GM19025 (cell line): ENCODE measurements at regions not wholly inside any gene's neighbourhood (a gene's known extent, or its start where the extent isn't known, plus 50 kb on each side); places are given as distances from the start of the nearest gene placed in this dataset.
A peak's percentile ranks its signal among the peaks of the same experiment; 100 is the strongest.
"Not testable (repeated sequence)": the region's sequence is repeated elsewhere in the genome, so short reads cannot be mapped to it uniquely, and the experiment has no call there.

Source experiments
- ATAC-seq: cut with Tn5 transposase; IDR thresholded peaks from one replicate; pipeline ENCODE4 v1.9.1; 2021; ENCODE audit warnings: mild to moderate bottlenecking, low read depth, moderate library complexity; ENCODE audit not compliant: unreplicated experiment

DNA sequence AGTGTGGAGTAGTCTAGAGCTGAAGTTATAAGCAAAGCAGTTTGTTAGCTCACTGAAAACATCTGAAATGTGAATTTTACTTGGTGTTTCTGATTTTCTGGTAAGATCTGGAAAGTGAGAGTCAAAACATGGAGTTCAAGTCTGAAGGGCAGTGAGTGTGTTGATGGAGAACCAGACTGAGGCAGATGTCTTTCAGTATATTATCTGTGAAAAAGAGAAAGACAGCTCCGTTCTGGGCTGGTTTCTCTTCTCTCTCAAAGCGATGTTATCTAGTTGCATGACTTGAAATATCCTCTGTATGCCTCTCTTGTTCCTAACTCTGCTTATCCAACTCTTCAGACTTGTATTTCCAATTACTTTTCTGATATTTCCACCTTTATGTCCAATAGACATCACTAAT is 381.9 kb upstream of the RGS6 start:
- ATAC-seq = no peak

DNA sequence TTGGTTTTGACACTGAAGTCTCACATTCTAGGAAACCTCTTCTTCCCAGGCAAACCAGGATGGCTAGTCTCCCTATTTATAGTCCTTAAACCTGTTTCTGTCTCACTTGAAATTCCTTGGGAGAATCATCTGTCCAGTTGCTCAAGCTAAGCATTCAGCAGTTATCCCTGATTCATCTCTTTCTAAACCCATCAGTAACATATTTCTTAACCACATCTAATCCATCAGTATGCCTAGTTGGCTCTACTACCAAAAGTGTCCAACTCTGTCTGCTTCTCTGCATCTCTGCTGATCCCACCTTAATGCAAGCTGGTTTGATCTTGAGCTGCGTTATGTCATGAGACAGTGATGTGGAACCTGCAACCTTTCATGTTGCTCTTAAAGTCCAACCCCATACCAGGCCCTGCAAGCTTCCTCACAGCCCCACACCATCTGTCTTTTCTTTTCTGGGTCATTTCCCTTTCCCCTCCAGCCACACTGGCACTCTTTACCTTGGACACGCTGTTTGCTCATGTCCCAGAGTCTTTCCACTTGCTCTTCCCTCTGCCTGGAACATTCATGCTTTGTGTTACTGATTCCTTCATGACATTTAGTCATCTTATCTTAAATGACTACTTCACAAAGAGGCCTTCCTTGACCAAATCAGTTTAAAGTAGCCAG is 380.8 kb upstream of the RGS6 start:
- no peak for ATAC-seq

GRCh38 chr14:71552809-71553208 is 379.4 kb upstream of the RGS6 start:
- ATAC-seq = no peak

- ATAC-seq = no peak
Observed at GRCh38 chr14:71553779-71554178, 378.4 kb upstream of the RGS6 start.

- no peak for ATAC-seq
Observed at GRCh38 chr14:71554323-71554722, 377.9 kb upstream of the RGS6 start.

DNA sequence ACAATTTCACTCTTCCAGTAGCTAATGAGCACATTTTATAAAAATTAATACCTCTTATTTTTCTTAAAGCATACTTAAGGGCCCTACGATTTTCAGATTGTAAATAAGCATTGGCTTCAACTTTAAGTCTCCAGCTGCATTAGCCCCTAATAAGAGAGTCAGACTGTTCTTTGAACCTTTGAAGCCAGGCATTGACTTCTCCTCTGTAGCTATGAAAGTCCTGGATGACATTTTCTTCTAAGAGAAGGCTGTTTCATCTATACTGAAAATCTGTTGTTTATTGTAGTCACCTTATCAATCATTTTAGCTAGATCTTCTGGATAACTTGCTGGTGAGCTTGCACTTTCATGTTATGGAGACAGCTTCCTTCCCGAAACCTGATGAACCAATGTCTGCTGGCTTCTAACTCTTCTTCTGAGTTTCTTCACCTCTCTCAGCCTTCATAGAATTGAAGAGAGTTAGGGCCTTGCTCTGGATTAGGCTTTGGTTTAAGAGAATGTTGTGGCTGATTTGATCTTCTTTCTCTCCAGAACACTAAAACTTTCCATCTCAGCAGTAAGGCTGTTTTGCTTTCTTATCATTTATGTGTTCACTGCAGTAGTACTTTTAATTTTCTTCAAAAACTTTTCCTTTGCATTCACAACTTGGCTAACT is 377.1 kb upstream of the RGS6 start:
- ATAC-seq = peak; percentile 23

- peak; percentile 77 for ATAC-seq
Observed at GRCh38 chr14:71555654-71556559, 376.3 kb upstream of the RGS6 start.

DNA sequence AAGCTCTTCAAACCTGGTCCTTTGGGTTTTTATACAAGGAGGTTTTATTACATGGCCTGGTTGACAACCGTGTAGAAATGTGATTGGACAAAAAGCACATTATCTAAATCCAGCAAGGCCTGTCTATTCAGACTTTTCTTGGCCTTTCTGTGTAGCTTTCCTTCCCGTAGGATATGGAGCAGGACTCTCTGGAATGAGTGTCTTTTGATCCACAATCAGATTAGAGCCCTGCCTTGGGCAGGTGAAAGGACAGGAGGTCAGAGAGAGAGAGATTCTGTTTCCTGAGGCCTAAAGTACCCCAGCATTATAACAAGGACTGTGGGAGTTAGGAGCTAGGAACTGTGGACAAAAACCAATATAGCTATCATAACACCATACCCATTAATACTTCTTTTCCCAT is 375.5 kb upstream of the RGS6 start:
- ATAC-seq = no peak

GRCh38 chr14:71557351-71557750 is 374.9 kb upstream of the RGS6 start:
- ATAC-seq = no peak

DNA sequence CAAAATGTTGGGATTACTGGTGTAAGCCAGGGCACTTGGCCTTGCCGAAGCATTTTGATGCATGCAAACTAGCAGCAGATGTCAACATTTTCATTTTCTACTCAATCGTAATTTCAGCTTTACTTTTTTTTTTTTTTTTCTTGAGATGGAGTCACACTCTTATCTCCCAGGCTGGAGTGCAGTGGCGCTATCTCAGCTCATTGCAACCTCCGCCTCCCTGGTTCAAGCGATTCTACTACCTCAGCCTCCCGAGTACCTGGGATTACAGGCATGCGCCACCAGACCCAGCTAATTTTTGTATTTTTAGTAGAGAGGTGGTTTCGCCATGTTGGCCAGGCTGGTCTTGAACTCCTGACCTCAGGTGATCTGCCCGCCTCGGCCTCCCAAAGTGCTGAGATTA is 373.3 kb upstream of the RGS6 start:
- ATAC-seq = not testable (repeated sequence)

DNA sequence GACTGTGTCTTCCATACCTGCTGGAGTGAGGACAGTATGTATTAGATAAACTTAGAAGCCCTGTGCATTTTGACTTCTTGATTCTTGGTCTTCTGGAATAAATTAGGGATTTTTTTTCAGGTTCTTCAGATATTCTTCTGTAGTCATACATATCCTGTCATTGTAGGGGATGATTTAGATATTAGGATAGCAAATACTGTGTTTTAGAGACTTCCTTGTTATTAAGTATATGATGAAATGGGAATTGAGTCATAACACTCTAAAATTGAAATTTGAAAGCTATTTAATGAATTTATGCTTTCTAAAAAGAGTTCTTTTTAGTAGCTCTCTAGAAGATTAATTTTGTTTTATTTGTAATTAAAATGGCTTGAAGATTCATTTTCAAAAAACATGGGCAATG is 371.5 kb upstream of the RGS6 start:
- ATAC-seq = no peak

GRCh38 chr14:71563492-71564153 is 368.6 kb upstream of the RGS6 start:
- ATAC-seq = no peak

GRCh38 chr14:71566276-71566675 is 366.0 kb upstream of the RGS6 start:
- ATAC-seq = no peak

DNA sequence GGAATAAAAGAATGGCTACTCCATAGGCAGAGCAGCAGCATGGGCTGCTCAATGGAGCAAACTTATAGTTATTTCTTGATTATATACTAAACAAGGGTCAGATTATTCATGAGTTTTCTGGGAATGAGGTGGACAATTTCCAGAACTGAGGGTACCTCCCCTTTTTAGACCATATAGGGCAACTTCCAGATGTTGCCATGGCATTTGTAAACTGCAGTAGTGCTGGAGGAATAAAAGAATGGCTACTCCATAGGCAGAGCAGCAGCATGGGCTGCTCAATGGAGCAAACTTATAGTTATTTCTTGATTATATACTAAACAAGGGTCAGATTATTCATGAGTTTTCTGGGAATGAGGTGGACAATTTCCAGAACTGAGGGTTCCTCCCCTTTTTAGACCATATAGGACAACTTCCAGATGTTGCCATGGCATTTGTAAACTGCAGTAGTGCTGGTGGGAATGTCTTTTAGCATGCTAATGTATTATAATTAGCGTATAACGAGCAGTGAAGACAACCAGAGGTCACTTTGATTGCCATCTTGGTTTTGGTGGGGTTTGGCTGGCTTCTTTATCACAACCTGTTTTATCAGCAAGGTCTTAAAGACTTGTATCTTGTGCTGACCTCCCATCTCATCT is 364.6 kb upstream of the RGS6 start:
- ATAC-seq = not testable (repeated sequence)

- no peak for ATAC-seq
Observed at GRCh38 chr14:71574976-71575375, 357.3 kb upstream of the RGS6 start.

DNA sequence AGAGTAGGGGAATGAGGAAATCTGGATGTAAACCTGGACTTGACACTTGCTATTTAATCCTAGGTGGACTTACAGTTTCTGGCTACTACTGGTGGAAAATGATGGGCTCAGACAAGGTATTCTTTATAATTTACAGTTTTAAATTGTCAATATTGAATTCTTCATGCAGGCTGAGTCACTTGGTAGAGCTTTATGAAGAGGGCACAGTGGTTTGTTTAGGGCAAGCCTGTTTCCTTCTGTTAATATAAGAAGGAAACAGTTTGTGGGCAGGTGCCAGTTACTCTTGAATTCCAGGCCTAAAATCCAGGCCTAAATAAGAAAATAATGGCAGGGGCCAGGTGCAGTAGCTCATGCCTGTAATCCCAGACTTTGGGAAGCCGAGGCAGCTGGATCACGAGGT is 355.8 kb upstream of the RGS6 start:
- no peak for ATAC-seq

- no peak for ATAC-seq
Observed at GRCh38 chr14:71579331-71579730, 352.9 kb upstream of the RGS6 start.

DNA sequence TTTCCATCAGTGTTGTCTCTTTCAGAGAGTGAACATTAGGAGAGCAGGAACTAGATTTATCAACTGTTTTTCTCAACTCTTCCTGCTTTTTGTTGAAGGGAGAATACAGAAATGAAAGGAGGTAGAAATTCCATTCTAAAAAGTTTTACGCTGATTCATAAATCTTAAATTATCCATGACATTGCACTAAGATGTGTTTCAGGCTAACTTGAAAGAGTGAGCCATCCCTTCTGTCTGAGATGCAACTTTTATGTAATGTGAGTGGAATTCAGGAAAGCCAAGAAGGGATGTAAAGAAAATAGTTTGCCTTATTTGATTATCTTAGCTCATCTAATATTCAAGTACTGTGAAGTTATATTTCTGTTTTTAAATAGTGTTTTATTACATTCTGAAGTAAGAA is 349.5 kb upstream of the RGS6 start:
- no peak for ATAC-seq

GRCh38 chr14:71583194-71583593 is 349.0 kb upstream of the RGS6 start:
- no peak for ATAC-seq

DNA sequence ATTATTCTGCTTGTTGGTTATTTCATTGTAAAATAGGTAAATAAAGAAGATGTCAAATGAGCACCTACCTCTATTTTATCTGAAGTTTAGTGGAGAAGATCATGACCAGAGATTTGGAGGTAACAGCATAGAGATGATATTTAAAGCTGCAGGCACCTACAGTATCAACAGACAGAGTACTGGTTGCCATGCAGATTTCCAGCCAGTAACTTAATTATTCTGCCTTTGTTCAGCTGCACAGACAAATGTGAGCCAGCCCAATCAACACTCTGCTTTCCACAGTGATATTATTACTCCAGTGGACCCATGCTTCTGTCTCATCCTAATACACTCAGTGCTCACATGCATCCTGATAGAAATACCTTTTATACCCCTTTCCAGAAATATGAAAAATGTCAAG is 348.5 kb upstream of the RGS6 start:
- no peak for ATAC-seq
